H1 (cell line): ENCODE measurements at regions not wholly inside any gene's neighbourhood (a gene's known extent, or its start where the extent isn't known, plus 50 kb on each side); places are given as distances from the start of the nearest gene placed in this dataset.

Experiments used
- CHD2 ChIP-seq: IDR thresholded peaks from 2 replicates; pipeline ENCODE4 v1.6.1; 2012; ENCODE audit warnings: low read length, improper control_type of control experiment
- EP300 ChIP-seq, 2 experiments: IDR thresholded peaks; 1 replicate in 1 of 2; 2 replicates in 1 of 2; pipeline ENCODE4 v1.6.1; 2011 to 2012; ENCODE audit warnings: low read depth in 2 of 2, low read length in 2 of 2, mild to moderate bottlenecking in 2 of 2, borderline replicate concordance in 1 of 2, inconsistent platforms in 1 of 2, moderate library complexity in 1 of 2
- GABPA ChIP-seq: IDR thresholded peaks from 2 replicates; pipeline ENCODE4 v1.6.1; 2011; ENCODE audit warnings: mild to moderate bottlenecking, low read length, moderate library complexity, borderline replicate concordance; ENCODE audit not compliant: insufficient read depth

DNA sequence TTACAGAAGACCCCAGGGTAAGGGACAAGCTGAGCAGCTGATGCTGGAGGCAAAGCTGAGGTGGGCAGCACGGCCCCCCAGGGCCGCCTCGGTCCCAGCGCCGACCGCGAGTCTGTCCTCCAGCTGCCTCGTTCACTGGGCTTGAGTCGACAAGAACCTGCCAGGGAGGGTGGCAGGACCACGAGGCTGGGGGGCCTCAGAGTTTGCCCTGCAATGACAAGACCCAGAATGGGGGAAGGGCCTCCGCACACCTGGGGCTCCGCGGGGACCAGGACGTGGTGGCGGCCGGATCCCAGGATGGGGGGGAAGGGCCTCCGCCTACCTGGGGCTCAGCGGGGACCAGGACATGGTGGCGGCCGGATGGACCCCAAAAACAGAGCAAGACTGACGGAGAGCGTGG lies 53.9 kb upstream of the COL18A1 start (continued):
- no peak for TF ChIP-seq EP300 (IDR thresholded peaks at IDR 0.05; ENCODE audit: borderline replicate concordance in 1 of 2, low read depth in 2 of 2, low read length in 2 of 2)
- TF ChIP-seq CHD2 = no peak
- no peak for TF ChIP-seq GABPA
